AG09309 (cell line): ENCODE measurements at regions not wholly inside any gene's neighbourhood (a gene's known extent, or its start where the extent isn't known, plus 50 kb on each side); places are given as distances from the start of the nearest gene placed in this dataset.

Experiments
- DNase-seq: peaks from one replicate; pipeline ENCODE4 v3.0.0-alpha.2; 2010; ENCODE audit warnings: low read depth
- H3K4me3 ChIP-seq: 2 replicates; pipeline ENCODE4 v1.5.1; 2011; ENCODE audit warnings: mild to moderate bottlenecking, low read depth, low read length, moderate library complexity; ENCODE audit not compliant: control insufficient read depth
- CTCF ChIP-seq: IDR thresholded peaks from 2 replicates; pipeline ENCODE4 v1.5.1; 2011; ENCODE audit warnings: mild to moderate bottlenecking, low read depth, low read length, inconsistent platforms; ENCODE audit not compliant: insufficient read depth, control insufficient read depth; ENCODE audit errors: missing control alignments

DNA sequence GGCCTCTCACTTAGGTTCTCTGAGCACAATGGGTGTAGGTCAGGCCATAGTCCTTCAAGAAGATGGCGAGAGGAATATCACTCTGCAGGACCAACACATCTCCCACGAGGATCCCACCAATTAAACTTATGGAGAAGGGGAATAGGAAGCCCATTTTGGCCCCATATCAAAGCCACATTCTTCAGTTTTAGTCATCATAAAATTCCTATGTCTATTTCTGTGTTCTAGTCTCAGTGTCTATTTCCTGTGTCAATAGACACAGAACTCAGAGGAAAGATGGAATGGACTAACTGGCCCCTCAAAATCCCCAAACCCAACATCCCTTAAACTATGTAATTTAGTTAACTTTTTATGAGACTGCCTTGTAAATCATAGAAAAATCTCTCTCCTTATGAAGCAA lies 216.8 kb downstream of the HACE1 start:
- H3K4me3 ChIP-seq = no peak overlapping the region
- no peak for DNase-seq
- TF ChIP-seq CTCF = no peak

- H3K4me3 ChIP-seq = no peak overlapping the region
- TF ChIP-seq CTCF = no peak
- no peak for DNase-seq
Observed at GRCh38 chr6:104640761-104641160, 219.0 kb downstream of the HACE1 start.

DNA sequence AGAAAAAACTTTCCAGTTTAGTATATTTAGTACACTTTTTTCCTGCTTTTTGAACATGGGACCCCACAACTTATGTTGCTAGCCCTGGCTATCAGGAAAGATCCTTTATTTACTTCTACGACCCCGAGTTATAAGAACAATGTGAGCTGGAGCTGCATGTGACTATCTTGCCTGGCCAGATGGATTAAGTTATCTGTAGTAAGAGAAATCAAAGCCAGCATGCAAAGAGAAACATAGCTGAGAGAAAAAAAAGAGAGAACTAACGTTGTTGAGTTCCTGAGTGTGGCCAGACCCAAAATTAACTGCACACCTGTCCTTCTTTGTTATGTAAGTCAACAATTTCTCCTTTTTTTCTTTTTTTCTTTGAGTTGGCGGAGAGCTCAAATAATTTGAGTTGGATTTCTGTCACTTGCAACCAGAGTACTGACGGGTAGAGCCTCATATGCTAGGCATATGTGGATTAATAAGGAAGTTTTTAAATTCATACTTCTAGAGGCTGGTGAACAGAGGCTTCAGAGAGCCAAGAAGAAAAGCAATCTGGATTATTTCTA lies 219.5 kb downstream of the HACE1 start:
- TF ChIP-seq CTCF = no peak
- no peak for DNase-seq
- H3K4me3 ChIP-seq = no peak overlapping the region

DNA sequence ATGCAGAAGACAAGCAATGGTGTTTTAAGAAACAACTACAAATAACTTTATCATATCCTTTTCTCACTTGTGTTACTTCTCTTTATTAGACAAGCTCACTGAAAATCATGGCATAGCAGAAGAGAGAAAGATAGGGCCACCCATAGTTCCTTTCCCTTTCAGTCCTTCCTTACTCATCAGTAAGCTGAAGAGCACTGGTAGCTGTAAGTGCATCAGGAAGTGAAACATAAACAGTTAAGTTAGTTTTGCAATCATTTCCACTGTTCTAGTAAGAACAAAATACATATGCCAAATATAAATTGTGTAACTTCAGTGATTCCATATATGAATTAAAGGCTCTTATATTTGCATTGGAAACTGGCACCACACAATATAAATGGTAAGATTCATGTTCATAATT lies 220.1 kb downstream of the HACE1 start:
- TF ChIP-seq CTCF = no peak
- DNase-seq = no peak
- H3K4me3 ChIP-seq = no peak overlapping the region

DNA sequence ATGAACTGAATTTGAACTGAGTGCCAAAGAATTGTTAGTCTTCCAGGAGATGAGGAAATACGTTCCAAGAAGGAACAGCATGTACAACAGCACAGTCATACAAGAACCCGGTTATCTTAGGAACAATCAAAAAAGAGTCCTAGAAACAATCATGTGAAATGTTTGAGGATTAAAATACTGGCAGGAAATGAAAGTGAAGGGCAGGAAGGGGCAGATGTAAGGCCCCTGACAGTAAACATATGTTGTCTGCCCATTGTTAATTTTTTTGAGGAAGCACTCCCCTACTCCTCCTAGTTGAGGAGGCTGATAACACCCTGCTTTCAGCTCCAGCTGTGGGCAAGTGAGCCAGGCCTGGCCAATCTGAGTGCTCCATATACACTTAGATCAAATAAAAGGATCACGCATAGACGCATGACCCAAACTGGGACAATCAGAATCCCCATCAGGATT lies 220.9 kb downstream of the HACE1 start:
- no peak for DNase-seq
- no peak for TF ChIP-seq CTCF

GRCh38 chr6:104633125-104633524 lies 226.6 kb downstream of the HACE1 start:
- TF ChIP-seq CTCF = no peak
- H3K4me3 ChIP-seq = no peak overlapping the region
- DNase-seq = no peak

More for the DNA sequence above, 220.9 kb downstream of the HACE1 start:
- H3K4me3 ChIP-seq = no peak overlapping the region

DNA sequence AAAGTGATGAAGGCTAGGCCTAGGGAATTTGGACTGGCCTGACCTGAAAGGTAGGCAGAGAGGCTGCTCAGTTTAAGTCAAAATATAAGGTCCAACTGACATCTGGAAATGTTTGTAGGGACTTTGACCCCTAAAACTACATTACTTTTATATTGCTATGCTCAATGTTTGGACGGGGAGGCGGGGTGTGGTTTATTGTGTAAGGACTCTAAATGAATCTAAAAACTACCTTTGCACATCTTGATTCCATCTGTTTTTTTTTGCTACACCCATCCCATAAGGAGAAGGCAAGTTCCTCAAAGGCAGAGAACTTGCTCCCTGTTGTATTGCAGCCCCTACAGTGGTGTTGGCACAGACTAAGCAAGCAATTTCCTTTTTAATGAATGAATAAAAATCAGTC lies 227.1 kb downstream of the HACE1 start:
- DNase-seq = no peak
- no peak for TF ChIP-seq CTCF
- no peak overlapping the region for H3K4me3 ChIP-seq
